Right lung (tissue), 2 donors: ENCODE measurements at regions not wholly inside any gene's neighbourhood (a gene's known extent, or its start where the extent isn't known, plus 50 kb on each side); places are given as distances from the start of the nearest gene placed in this dataset.

Experiments
- DNase-seq, 2 donors: peaks; one replicate each; pipeline ENCODE4 v3.0.0-alpha.2; 2013

- no peak for DNase-seq
These were observed 58.6 kb upstream of the NTPCR start for GRCh38 chr1:232891656-232892317.

- DNase-seq: no peak
These were observed 56.7 kb upstream of the NTPCR start for GRCh38 chr1:232893481-232894313.

GRCh38 chr1:232894436-232894835, 56.0 kb upstream of the NTPCR start:
- DNase-seq: no peak

GRCh38 chr1:232897949-232898465, 52.4 kb upstream of the NTPCR start:
- no peak for DNase-seq

GRCh38 chr1:232899268-232899667, 51.1 kb upstream of the NTPCR start:
- DNase-seq: no peak

- DNase-seq: no peak
These were observed 50.6 kb upstream of the NTPCR start for GRCh38 chr1:232899839-232900238.
